ENCODE measurements at regions not wholly inside any gene's neighbourhood (a gene's known extent, or its start where the extent isn't known, plus 50 kb on each side); places are given as distances from the start of the nearest gene placed in this dataset.

DNA sequence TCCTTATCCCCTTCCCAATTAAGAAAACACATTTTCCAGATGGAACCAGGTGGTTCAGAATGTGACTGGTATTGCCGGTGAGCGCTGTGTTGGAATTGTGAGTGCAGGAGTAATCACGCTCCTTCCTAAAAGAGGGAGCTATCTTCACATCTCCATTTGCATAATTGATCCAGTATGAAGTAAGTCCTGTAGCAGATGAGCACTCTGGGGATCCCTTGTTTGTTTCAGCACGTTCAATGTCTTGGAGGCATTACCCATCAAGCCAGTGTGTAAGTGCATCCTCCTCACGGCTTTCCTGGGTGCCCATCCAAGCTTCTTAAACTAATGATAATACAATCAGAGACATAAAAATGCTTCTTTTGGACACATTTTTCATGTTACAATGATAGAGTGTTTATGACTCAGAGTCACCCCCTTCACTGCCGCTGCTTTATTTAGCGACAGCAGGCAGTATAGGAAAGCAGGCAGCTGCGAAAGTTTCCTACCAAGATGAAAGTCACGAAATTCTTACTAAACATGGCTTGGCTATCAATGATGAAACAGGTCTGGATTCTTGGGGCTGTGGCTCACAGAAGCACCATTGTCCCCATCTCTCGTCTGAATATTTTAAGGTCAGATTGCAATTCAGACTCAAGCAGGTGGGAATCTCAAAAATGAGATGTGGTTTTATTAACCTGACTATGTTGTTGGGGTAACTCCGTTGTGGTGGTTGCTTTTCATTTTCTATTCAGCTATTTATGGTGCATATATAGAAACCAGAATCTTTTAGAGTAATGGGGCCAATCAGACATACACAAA is 346.3 kb upstream of the MDFIC2 start:
- H3K9me2 ChIP-seq (ENCODE audit: insufficient read depth, low read length): no peaks in the 10 kb centered on the region

DNA sequence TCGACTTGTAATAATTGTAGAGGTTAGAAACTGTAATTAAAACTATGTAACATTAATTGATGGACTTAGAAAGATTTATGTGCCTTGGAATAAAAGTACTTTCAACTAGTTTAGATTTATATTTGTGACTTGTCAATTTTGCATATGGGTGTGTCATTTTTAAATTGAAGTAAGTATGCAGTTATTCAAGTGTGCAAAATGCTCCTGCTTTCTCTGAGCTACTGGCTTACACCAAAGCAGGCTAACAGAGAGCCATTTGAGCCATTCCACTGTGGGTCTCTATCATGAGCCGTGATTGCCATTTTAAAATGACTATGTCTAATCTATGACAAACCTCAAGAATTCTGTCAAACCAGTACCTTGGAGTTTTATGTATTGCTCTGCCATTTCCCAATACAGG is 345.0 kb upstream of the MDFIC2 start:
- no peak overlapping the region for H3K4me2 ChIP-seq (ENCODE audit: low read length)
- H3K36me3 ChIP-seq (ENCODE audit: insufficient read depth, low read length): no peaks in the 10 kb centered on the region
- H3K9ac ChIP-seq (ENCODE audit: low read length): no peak overlapping the region
- TF ChIP-seq EP300 (conservative IDR thresholded peaks at IDR 0.05; ENCODE audit: poor library complexity, severe bottlenecking): no peak
- TF ChIP-seq, protein P1, sequence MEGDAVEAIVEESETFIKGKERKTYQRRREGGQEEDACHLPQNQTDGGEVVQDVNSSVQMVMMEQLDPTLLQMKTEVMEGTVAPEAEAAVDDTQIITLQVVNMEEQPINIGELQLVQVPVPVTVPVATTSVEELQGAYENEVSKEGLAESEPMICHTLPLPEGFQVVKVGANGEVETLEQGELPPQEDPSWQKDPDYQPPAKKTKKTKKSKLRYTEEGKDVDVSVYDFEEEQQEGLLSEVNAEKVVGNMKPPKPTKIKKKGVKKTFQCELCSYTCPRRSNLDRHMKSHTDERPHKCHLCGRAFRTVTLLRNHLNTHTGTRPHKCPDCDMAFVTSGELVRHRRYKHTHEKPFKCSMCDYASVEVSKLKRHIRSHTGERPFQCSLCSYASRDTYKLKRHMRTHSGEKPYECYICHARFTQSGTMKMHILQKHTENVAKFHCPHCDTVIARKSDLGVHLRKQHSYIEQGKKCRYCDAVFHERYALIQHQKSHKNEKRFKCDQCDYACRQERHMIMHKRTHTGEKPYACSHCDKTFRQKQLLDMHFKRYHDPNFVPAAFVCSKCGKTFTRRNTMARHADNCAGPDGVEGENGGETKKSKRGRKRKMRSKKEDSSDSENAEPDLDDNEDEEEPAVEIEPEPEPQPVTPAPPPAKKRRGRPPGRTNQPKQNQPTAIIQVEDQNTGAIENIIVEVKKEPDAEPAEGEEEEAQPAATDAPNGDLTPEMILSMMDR (IDR thresholded peaks at IDR 0.05; ENCODE audit: poor library complexity, severe bottlenecking): no peak
- TF ChIP-seq, protein P2, sequence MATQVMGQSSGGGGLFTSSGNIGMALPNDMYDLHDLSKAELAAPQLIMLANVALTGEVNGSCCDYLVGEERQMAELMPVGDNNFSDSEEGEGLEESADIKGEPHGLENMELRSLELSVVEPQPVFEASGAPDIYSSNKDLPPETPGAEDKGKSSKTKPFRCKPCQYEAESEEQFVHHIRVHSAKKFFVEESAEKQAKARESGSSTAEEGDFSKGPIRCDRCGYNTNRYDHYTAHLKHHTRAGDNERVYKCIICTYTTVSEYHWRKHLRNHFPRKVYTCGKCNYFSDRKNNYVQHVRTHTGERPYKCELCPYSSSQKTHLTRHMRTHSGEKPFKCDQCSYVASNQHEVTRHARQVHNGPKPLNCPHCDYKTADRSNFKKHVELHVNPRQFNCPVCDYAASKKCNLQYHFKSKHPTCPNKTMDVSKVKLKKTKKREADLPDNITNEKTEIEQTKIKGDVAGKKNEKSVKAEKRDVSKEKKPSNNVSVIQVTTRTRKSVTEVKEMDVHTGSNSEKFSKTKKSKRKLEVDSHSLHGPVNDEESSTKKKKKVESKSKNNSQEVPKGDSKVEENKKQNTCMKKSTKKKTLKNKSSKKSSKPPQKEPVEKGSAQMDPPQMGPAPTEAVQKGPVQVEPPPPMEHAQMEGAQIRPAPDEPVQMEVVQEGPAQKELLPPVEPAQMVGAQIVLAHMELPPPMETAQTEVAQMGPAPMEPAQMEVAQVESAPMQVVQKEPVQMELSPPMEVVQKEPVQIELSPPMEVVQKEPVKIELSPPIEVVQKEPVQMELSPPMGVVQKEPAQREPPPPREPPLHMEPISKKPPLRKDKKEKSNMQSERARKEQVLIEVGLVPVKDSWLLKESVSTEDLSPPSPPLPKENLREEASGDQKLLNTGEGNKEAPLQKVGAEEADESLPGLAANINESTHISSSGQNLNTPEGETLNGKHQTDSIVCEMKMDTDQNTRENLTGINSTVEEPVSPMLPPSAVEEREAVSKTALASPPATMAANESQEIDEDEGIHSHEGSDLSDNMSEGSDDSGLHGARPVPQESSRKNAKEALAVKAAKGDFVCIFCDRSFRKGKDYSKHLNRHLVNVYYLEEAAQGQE (IDR thresholded peaks at IDR 0.05; ENCODE audit: borderline replicate concordance): no peak
- TF ChIP-seq MXI1 (conservative IDR thresholded peaks at IDR 0.05; ENCODE audit: poor library complexity, severe bottlenecking): no peak
- TF ChIP-seq POLR2AphosphoS5 (IDR thresholded peaks at IDR 0.05): no peak
- no peak for TF ChIP-seq EZH2 (IDR thresholded peaks at IDR 0.05; ENCODE audit: borderline replicate concordance, insufficient read depth, low read length, poor library complexity, severe bottlenecking)
- TF ChIP-seq SMC3 (conservative IDR thresholded peaks at IDR 0.05; ENCODE audit: poor library complexity): no peak
- no peak for TF ChIP-seq RAD21 (conservative IDR thresholded peaks at IDR 0.05)
- no peak for TF ChIP-seq TAF1 (IDR thresholded peaks at IDR 0.05; ENCODE audit: low read depth)
- no peak overlapping the region for H3K4me3 ChIP-seq (ENCODE audit: low read length)
- no peaks in the 10 kb centered on the region for H3K9me3 ChIP-seq (ENCODE audit: low read length)
- no peaks in the 10 kb centered on the region for H3K79me2 ChIP-seq (replicated peaks; ENCODE audit: insufficient read depth, low read length)
- H4K20me1 ChIP-seq (ENCODE audit: insufficient read depth): no peaks in the 10 kb centered on the region
- no peaks in the 10 kb centered on the region for H3F3A ChIP-seq (ENCODE audit: insufficient read depth, low read length, poor library complexity, severe bottlenecking)
- H3K27ac ChIP-seq (ENCODE audit: low read length): no peak overlapping the region
- no peaks in the 10 kb centered on the region for H3K9me2 ChIP-seq (ENCODE audit: insufficient read depth, low read length)
- H2AFZ ChIP-seq (ENCODE audit: low read depth, low read length): no peak overlapping the region
- H3K27me3 ChIP-seq (ENCODE audit: insufficient read depth, low read depth, low read length): no peaks in the 10 kb centered on the region

More for the DNA sequence above, 346.3 kb upstream of the MDFIC2 start:
- H3K4me3 ChIP-seq (ENCODE audit: low read length): no peak overlapping the region
- no peak overlapping the region for H2AFZ ChIP-seq (ENCODE audit: low read depth, low read length)
- H4K20me1 ChIP-seq (ENCODE audit: insufficient read depth): no peaks in the 10 kb centered on the region
- H3K9me3 ChIP-seq (ENCODE audit: low read length): no peaks in the 10 kb centered on the region
- TF ChIP-seq EP300 (conservative IDR thresholded peaks at IDR 0.05; ENCODE audit: poor library complexity, severe bottlenecking) (no peak), MXI1 (conservative IDR thresholded peaks at IDR 0.05; ENCODE audit: poor library complexity, severe bottlenecking) (no peak), EZH2 (IDR thresholded peaks at IDR 0.05; ENCODE audit: borderline replicate concordance, insufficient read depth, low read length, poor library complexity, severe bottlenecking) (no peak), SMC3 (conservative IDR thresholded peaks at IDR 0.05; ENCODE audit: poor library complexity) (no peak), TAF1 (IDR thresholded peaks at IDR 0.05; ENCODE audit: low read depth) (no peak), POLR2AphosphoS5 (IDR thresholded peaks at IDR 0.05) (no peak), RAD21 (conservative IDR thresholded peaks at IDR 0.05) (no peak)
- TF ChIP-seq, protein P2 (IDR thresholded peaks at IDR 0.05; ENCODE audit: borderline replicate concordance): no peak
- TF ChIP-seq, protein P1 (IDR thresholded peaks at IDR 0.05; ENCODE audit: poor library complexity, severe bottlenecking): no peak
- no peaks in the 10 kb centered on the region for H3K27me3 ChIP-seq (ENCODE audit: insufficient read depth, low read depth, low read length)
- H3K36me3 ChIP-seq (ENCODE audit: insufficient read depth, low read length): no peaks in the 10 kb centered on the region
- H3K9ac ChIP-seq (ENCODE audit: low read length): no peak overlapping the region
- H3F3A ChIP-seq (ENCODE audit: insufficient read depth, low read length, poor library complexity, severe bottlenecking): no peaks in the 10 kb centered on the region
- H3K4me2 ChIP-seq (ENCODE audit: low read length): no peak overlapping the region
- H3K27ac ChIP-seq (ENCODE audit: low read length): no peak overlapping the region
- H3K79me2 ChIP-seq (replicated peaks; ENCODE audit: insufficient read depth, low read length): no peaks in the 10 kb centered on the region

All from neural cell (in vitro differentiated cells).